PC-9 (cell line): ENCODE measurements at regions not wholly inside any gene's neighbourhood (a gene's known extent, or its start where the extent isn't known, plus 50 kb on each side); places are given as distances from the start of the nearest gene placed in this dataset.

ENCODE experiments used
- BruUV-seq: library from RNA; stranded (reverse); fragments of 400-500 nt; replicated peaks from 2 replicates; lab custom pipeline; 2021; lab: Mats Ljungman, UMichigan
- CTCF ChIA-PET: fragments of 300-600 bp; sonication (Branson Sonifier 250); formaldehyde crosslinking; loops from one replicate; lab custom pipeline; 2022; ENCODE audit warnings: antibody characterized with exemption; lab: Charles Lee
- POLR2A ChIA-PET: fragments of 300-600 bp; sonication (Branson Sonifier 250); formaldehyde crosslinking; loops from one replicate; lab custom pipeline; 2022; ENCODE audit warnings: antibody characterized with exemption; ENCODE audit not compliant: unreplicated experiment; lab: Charles Lee
- DNase-seq, 2 experiments: peaks; one replicate each; pipeline versions ENCODE4 v3.0.0 to v3.0.0-alpha.2; 2015 to 2022; ENCODE audit warnings: mixed read lengths in 1 of 2
- H2AFZ ChIP-seq: fragments of 200-600 bp; sonication (generic); 2 replicates; pipeline ENCODE4 v1.8.1; 2017; ENCODE audit warnings: antibody characterized with exemption
- H3F3A ChIP-seq: fragments of 200-600 bp; sonication (generic); 2 replicates; pipeline ENCODE4 v1.8.1; 2017; ENCODE audit warnings: antibody characterized with exemption, mild to moderate bottlenecking, low read depth; ENCODE audit not compliant: insufficient read depth
- H3K27ac ChIP-seq: fragments of 200-600 bp; sonication (generic); 2 replicates; pipeline ENCODE4 v1.6.1; 2016; ENCODE audit warnings: mixed run types
- H3K27me3 ChIP-seq: fragments of 200-600 bp; sonication (generic); 2 replicates; pipeline ENCODE4 v1.6.1; 2016; ENCODE audit warnings: low read depth, mixed run types; ENCODE audit not compliant: insufficient read depth
- H3K36me3 ChIP-seq: fragments of 200-600 bp; sonication (generic); 2 replicates; pipeline ENCODE4 v1.6.1; 2016; ENCODE audit warnings: low read depth, mixed run types
- H3K4me1 ChIP-seq: fragments of 200-600 bp; sonication (generic); replicated peaks from 2 replicates; pipeline ENCODE4 v1.6.1; 2016; ENCODE audit warnings: mixed run types; ENCODE audit not compliant: insufficient read depth
- H3K4me2 ChIP-seq: fragments of 200-600 bp; sonication (generic); 2 replicates; pipeline ENCODE4 v1.6.1; 2017; ENCODE audit warnings: mixed run types
- H3K4me3 ChIP-seq: fragments of 200-600 bp; sonication (generic); 2 replicates; pipeline ENCODE4 v1.6.1; 2016; ENCODE audit warnings: mixed run types
- H3K79me2 ChIP-seq: fragments of 200-600 bp; sonication (generic); 2 replicates; pipeline ENCODE4 v1.6.1; 2017; ENCODE audit warnings: low read depth, mixed run types
- H3K9me2 ChIP-seq: fragments of 200-600 bp; sonication (generic); 2 replicates; pipeline ENCODE4 v1.8.1; 2017; ENCODE audit warnings: mild to moderate bottlenecking; ENCODE audit not compliant: insufficient read depth
- H3K9me3 ChIP-seq: fragments of 200-600 bp; sonication (generic); 2 replicates; pipeline ENCODE4 v1.8.1; 2016; ENCODE audit warnings: low read depth; ENCODE audit not compliant: insufficient read depth
- H4K20me1 ChIP-seq: fragments of 200-600 bp; sonication (generic); 2 replicates; pipeline ENCODE4 v1.8.1; 2017; ENCODE audit not compliant: insufficient read depth
- CTCF ChIP-seq: fragments of 200-600 bp; sonication (generic); conservative IDR thresholded peaks from 2 replicates; pipeline ENCODE4 v1.6.1; 2017; ENCODE audit warnings: mixed run types, antibody characterized with exemption, mild to moderate bottlenecking, moderate library complexity
- EZH2 ChIP-seq: fragments of 200-600 bp; sonication (generic); IDR thresholded peaks from 2 replicates; pipeline ENCODE4 v1.8.0; 2017; ENCODE audit warnings: antibody characterized with exemption, low read depth
- intact Hi-C: fragments of 100-400 bp; cut with micrococcal nuclease; formaldehyde crosslinking; loops from one replicate; pipeline ENCODE4 v1.10.0; 2022; ENCODE audit not compliant: unreplicated experiment

- H3K27me3 ChIP-seq = no peaks in the 10 kb centered on the region
- peaks cover 6% of the 10 kb centered on the region; the same call in 1 of the 2 replicates for H3K9me3 ChIP-seq
- H3K4me3 ChIP-seq = no peak overlapping the region
- H3K79me2 ChIP-seq = no peaks in the 10 kb centered on the region
- H3K36me3 ChIP-seq = no peaks in the 10 kb centered on the region
- no peak overlapping the region for H3K27ac ChIP-seq
- H3F3A ChIP-seq = no peaks in the 10 kb centered on the region
- no TSS peak for BruUV-seq
- no peak overlapping the region for H3K4me2 ChIP-seq
- POLR2A ChIA-PET = no interaction called here
- no peaks in the 10 kb centered on the region for H4K20me1 ChIP-seq
- no peaks in the 10 kb centered on the region for H3K9me2 ChIP-seq
- DNase-seq = no peak
- TF ChIP-seq CTCF = no peak
- no peak for TF ChIP-seq EZH2
- H2AFZ ChIP-seq = no peak overlapping the region
- intact Hi-C loops = no loop called here
- H3K4me1 ChIP-seq = no peaks in the 10 kb centered on the region
- CTCF ChIA-PET = no interaction called here
Measured at GRCh38 chr5:107153283-107153682, 517.5 kb downstream of the EFNA5 start.

GRCh38 chr5:107149243-107150005 lies 521.3 kb downstream of the EFNA5 start:
- no peaks in the 10 kb centered on the region for H3K9me2 ChIP-seq
- BruUV-seq = no TSS peak
- no peak overlapping the region for H2AFZ ChIP-seq
- POLR2A ChIA-PET = no interaction called here
- intact Hi-C loops = no loop called here
- H3K9me3 ChIP-seq = peaks cover 6% of the 10 kb centered on the region; the same call in 1 of the 2 replicates
- no peaks in the 10 kb centered on the region for H3K27me3 ChIP-seq
- H3K4me2 ChIP-seq = no peak overlapping the region
- no peaks in the 10 kb centered on the region for H4K20me1 ChIP-seq
- CTCF ChIA-PET = no interaction called here
- DNase-seq = no peak
- no peaks in the 10 kb centered on the region for H3K79me2 ChIP-seq
- no peaks in the 10 kb centered on the region for H3K36me3 ChIP-seq
- H3K27ac ChIP-seq = no peak overlapping the region
- H3F3A ChIP-seq = no peaks in the 10 kb centered on the region
- no peaks in the 10 kb centered on the region for H3K4me1 ChIP-seq
- TF ChIP-seq CTCF (no peak), EZH2 (no peak)
- H3K4me3 ChIP-seq = no peak overlapping the region

- Histone ChIP-seq H3K27me3 (no peaks in the 10 kb centered on the region), H3K27ac (no peak overlapping the region), H4K20me1 (no peaks in the 10 kb centered on the region), H3K79me2 (no peaks in the 10 kb centered on the region), H3K4me3 (no peak overlapping the region), H3K9me2 (no peaks in the 10 kb centered on the region), H2AFZ (no peak overlapping the region), H3F3A (no peaks in the 10 kb centered on the region), H3K36me3 (no peaks in the 10 kb centered on the region), H3K4me2 (no peak overlapping the region), H3K4me1 (no peaks in the 10 kb centered on the region), H3K9me3 (peaks cover 7% of the 10 kb centered on the region; the same call in 1 of the 2 replicates)
- ChIA-PET CTCF (no interaction called here), POLR2A (interaction anchor here (0.6 kb wide), 1 partner anchor 373 kb away, joined by 6 read pairs; no protein-coding TSS in a partner anchor)
- no peak for DNase-seq
- BruUV-seq = no TSS peak
- no peak for TF ChIP-seq CTCF
- no peak for TF ChIP-seq EZH2
- intact Hi-C loops = no loop called here
Measured at GRCh38 chr5:107147589-107147988, 523.1 kb downstream of the EFNA5 start.
